ENCODE measurements at regions not wholly inside any gene's neighbourhood (a gene's known extent, or its start where the extent isn't known, plus 50 kb on each side); places are given as distances from the start of the nearest gene placed in this dataset.

- DNase-seq = no peak
Measured at GRCh38 chr3:59277201-59277600, 227.4 kb upstream of the CFAP20DC start.

- no peak for DNase-seq
Measured at GRCh38 chr3:59273976-59274375, 224.2 kb upstream of the CFAP20DC start.

- no peak for DNase-seq
Measured at GRCh38 chr3:59271971-59272370, 222.1 kb upstream of the CFAP20DC start.

GRCh38 chr3:59270921-59271320 is 221.1 kb upstream of the CFAP20DC start:
- DNase-seq = no peak

- no peak for DNase-seq
Measured at GRCh38 chr3:59270209-59270608, 220.4 kb upstream of the CFAP20DC start.

GRCh38 chr3:59268170-59268569 is 218.3 kb upstream of the CFAP20DC start:
- no peak for DNase-seq

- no peak for DNase-seq
Measured at GRCh38 chr3:59267021-59267420, 217.2 kb upstream of the CFAP20DC start.

- no peak for DNase-seq
Measured at GRCh38 chr3:59266551-59266950, 216.7 kb upstream of the CFAP20DC start.

- no peak for DNase-seq
Measured at GRCh38 chr3:59265566-59265965, 215.7 kb upstream of the CFAP20DC start.

GRCh38 chr3:59264366-59264765 is 214.5 kb upstream of the CFAP20DC start:
- DNase-seq = no peak

GRCh38 chr3:59263152-59263551 is 213.3 kb upstream of the CFAP20DC start:
- DNase-seq = no peak

GRCh38 chr3:59262076-59262498 is 212.3 kb upstream of the CFAP20DC start:
- no peak for DNase-seq

GRCh38 chr3:59261009-59261408 is 211.2 kb upstream of the CFAP20DC start:
- no peak for DNase-seq

GRCh38 chr3:59258550-59259260 is 208.9 kb upstream of the CFAP20DC start:
- DNase-seq = no peak

GRCh38 chr3:59257506-59257905 is 207.7 kb upstream of the CFAP20DC start:
- no peak for DNase-seq

- DNase-seq = no peak
Measured at GRCh38 chr3:59256230-59256629, 206.4 kb upstream of the CFAP20DC start.

GRCh38 chr3:59254976-59255375 is 205.2 kb upstream of the CFAP20DC start:
- no peak for DNase-seq

GRCh38 chr3:59254433-59254832 is 204.6 kb upstream of the CFAP20DC start:
- no peak for DNase-seq

- no peak for DNase-seq
Measured at GRCh38 chr3:59253523-59253922, 203.7 kb upstream of the CFAP20DC start.

- no peak for DNase-seq
Measured at GRCh38 chr3:59251869-59252268, 202.0 kb upstream of the CFAP20DC start.

- no peak for DNase-seq
Measured at GRCh38 chr3:59250600-59250999, 200.8 kb upstream of the CFAP20DC start.

- DNase-seq = no peak
Measured at GRCh38 chr3:59249698-59250361, 200.0 kb upstream of the CFAP20DC start.

- DNase-seq = no peak
Measured at GRCh38 chr3:59249004-59249403, 199.2 kb upstream of the CFAP20DC start.

GRCh38 chr3:59247402-59247841 is 197.6 kb upstream of the CFAP20DC start:
- DNase-seq = no peak

Data from NCI-H2227 treated with DMSO at 0.1 percent for 48 hours (cell line).